ENCODE measurements at regions not wholly inside any gene's neighbourhood (a gene's known extent, or its start where the extent isn't known, plus 50 kb on each side); places are given as distances from the start of the nearest gene placed in this dataset.

DNA sequence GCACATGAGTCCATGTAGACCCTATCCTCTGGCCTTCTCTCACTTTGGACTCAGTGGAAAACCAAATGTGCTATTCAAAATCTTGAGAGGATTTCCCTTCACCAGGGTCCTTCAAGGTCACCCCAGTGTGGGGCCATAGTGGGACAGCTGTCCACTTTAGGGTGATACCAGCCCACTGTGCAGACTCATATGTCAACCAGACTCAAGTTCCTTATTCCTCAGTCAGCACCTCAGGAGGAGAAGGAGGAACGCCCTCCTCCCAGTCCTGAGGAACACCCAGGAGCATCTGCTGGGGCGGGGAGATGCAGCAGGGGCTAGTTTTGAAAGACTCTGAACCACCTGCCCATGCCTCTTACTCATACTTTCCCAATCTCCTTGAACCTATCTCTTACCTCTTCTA lies 340.9 kb downstream of the MATN1 start:
- no peak overlapping the region for H3K4me2 ChIP-seq (ENCODE audit: low read depth, low read length)
- H4K20me1 ChIP-seq (ENCODE audit: insufficient read depth, low read length) = no peaks in the 10 kb centered on the region
- POLR2A ChIA-PET = no interaction called here
- intact Hi-C loops (cut with micrococcal nuclease; ENCODE audit: unreplicated experiment) = no loop called here
- WGBS (ENCODE audit: low lambda C conversion rate) = 0% methylated on average over 1 of the region's 2 CpGs
- peaks cover 35% of the 10 kb centered on the region for H3K4me1 ChIP-seq (ENCODE audit: insufficient read depth, low read length)
- no peak overlapping the region for H3K4me3 ChIP-seq (replicated peaks in 1 of 3; ENCODE audit: insufficient read depth in 1 of 3, low read depth in 2 of 3, low read length in 3 of 3)
- DNase-seq (ENCODE audit: low spot score) (no peak), FAIRE-seq (no peak), ATAC-seq (no peak)
- no peak overlapping the region for H2AFZ ChIP-seq (ENCODE audit: low read length)
- CTCF ChIA-PET (ENCODE audit: low intra/inter-chr PET ratio, low total read pairs) = no interaction called here
- no peak overlapping the region for H3K27ac ChIP-seq (ENCODE audit: extremely low read length, insufficient read depth, low read length)
- no peaks in the 10 kb centered on the region for H3K36me3 ChIP-seq (replicated peaks in 1 of 2; ENCODE audit: control insufficient read depth in 1 of 2, insufficient read depth in 2 of 2, low read length in 2 of 2)
- in situ Hi-C loops (cut with HindIII; ENCODE audit: extremely low pct_ligation_motif_present, low pct_unique_long_range_greater_than_20kb) = no loop called here
- TF ChIP-seq, protein P1, sequence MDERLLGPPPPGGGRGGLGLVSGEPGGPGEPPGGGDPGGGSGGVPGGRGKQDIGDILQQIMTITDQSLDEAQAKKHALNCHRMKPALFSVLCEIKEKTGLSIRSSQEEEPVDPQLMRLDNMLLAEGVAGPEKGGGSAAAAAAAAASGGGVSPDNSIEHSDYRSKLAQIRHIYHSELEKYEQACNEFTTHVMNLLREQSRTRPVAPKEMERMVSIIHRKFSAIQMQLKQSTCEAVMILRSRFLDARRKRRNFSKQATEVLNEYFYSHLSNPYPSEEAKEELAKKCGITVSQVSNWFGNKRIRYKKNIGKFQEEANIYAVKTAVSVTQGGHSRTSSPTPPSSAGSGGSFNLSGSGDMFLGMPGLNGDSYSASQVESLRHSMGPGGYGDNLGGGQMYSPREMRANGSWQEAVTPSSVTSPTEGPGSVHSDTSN (CRISPR knock-in tag; IDR thresholded peaks at IDR 0.05) = no peak
- no peak for TF ChIP-seq ZNF263 (CRISPR knock-in tag; IDR thresholded peaks at IDR 0.05)
- TF ChIP-seq ZBTB1 (CRISPR knock-in tag; IDR thresholded peaks at IDR 0.05; ENCODE audit: borderline replicate concordance) = no peak
- no peak for TF ChIP-seq MTA3 (CRISPR knock-in tag; IDR thresholded peaks at IDR 0.05)
- TF ChIP-seq SOX13 (IDR thresholded peaks at IDR 0.05) = no peak
- TF ChIP-seq SOX13 (CRISPR knock-in tag; conservative IDR thresholded peaks at IDR 0.05 in 1 of 2, IDR thresholded peaks at IDR 0.05 in 1 of 2) = no peak
- no peak for TF ChIP-seq ZNF644 (CRISPR knock-in tag; IDR thresholded peaks at IDR 0.05; ENCODE audit: low read depth)
- TF ChIP-seq, protein P2, sequence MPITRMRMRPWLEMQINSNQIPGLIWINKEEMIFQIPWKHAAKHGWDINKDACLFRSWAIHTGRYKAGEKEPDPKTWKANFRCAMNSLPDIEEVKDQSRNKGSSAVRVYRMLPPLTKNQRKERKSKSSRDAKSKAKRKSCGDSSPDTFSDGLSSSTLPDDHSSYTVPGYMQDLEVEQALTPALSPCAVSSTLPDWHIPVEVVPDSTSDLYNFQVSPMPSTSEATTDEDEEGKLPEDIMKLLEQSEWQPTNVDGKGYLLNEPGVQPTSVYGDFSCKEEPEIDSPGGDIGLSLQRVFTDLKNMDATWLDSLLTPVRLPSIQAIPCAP (CRISPR knock-in tag; IDR thresholded peaks at IDR 0.05; ENCODE audit: low read depth) = no peak
- TF ChIP-seq, protein P3, sequence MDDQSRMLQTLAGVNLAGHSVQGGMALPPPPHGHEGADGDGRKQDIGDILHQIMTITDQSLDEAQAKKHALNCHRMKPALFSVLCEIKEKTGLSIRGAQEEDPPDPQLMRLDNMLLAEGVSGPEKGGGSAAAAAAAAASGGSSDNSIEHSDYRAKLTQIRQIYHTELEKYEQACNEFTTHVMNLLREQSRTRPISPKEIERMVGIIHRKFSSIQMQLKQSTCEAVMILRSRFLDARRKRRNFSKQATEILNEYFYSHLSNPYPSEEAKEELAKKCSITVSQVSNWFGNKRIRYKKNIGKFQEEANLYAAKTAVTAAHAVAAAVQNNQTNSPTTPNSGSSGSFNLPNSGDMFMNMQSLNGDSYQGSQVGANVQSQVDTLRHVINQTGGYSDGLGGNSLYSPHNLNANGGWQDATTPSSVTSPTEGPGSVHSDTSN (CRISPR knock-in tag; IDR thresholded peaks at IDR 0.05; ENCODE audit: borderline replicate concordance) = no peak
- TF ChIP-seq CCDC6 (CRISPR knock-in tag; IDR thresholded peaks at IDR 0.05) = no peak
- no peak for TF ChIP-seq NR2F1 (CRISPR knock-in tag; IDR thresholded peaks at IDR 0.05)
- TF ChIP-seq, protein P4, sequence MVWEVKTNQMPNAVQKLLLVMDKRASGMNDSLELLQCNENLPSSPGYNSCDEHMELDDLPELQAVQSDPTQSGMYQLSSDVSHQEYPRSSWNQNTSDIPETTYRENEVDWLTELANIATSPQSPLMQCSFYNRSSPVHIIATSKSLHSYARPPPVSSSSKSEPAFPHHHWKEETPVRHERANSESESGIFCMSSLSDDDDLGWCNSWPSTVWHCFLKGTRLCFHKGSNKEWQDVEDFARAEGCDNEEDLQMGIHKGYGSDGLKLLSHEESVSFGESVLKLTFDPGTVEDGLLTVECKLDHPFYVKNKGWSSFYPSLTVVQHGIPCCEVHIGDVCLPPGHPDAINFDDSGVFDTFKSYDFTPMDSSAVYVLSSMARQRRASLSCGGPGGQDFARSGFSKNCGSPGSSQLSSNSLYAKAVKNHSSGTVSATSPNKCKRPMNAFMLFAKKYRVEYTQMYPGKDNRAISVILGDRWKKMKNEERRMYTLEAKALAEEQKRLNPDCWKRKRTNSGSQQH (CRISPR knock-in tag; IDR thresholded peaks at IDR 0.05; ENCODE audit: low read depth) = no peak
- TF ChIP-seq, protein P5, sequence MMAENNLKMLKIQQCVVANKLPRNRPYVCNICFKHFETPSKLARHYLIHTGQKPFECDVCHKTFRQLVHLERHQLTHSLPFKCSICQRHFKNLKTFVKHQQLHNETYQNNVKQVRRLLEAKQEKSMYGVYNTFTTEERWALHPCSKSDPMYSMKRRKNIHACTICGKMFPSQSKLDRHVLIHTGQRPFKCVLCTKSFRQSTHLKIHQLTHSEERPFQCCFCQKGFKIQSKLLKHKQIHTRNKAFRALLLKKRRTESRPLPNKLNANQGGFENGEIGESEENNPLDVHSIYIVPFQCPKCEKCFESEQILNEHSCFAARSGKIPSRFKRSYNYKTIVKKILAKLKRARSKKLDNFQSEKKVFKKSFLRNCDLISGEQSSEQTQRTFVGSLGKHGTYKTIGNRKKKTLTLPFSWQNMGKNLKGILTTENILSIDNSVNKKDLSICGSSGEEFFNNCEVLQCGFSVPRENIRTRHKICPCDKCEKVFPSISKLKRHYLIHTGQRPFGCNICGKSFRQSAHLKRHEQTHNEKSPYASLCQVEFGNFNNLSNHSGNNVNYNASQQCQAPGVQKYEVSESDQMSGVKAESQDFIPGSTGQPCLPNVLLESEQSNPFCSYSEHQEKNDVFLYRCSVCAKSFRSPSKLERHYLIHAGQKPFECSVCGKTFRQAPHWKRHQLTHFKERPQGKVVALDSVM (CRISPR knock-in tag; IDR thresholded peaks at IDR 0.05) = no peak
- no peak for TF ChIP-seq HOXA3 (CRISPR knock-in tag; IDR thresholded peaks at IDR 0.05)
- no peak overlapping the region for H3K9ac ChIP-seq (ENCODE audit: insufficient read depth, low read depth, low read length)
- H3K9me3 ChIP-seq (ENCODE audit: low read length) = no peaks in the 10 kb centered on the region
- no TSS peak for BruUV-seq (replicated peaks)
- no peaks in the 10 kb centered on the region for H3K79me2 ChIP-seq (ENCODE audit: insufficient read depth, low read length)
- H3K27me3 ChIP-seq (ENCODE audit: control insufficient read depth in 1 of 2, insufficient read depth in 2 of 2, low read length in 2 of 2) = no peaks in the 10 kb centered on the region; a peak in 1 of 5 replicates
